ENCODE measurements at regions not wholly inside any gene's neighbourhood (a gene's known extent, or its start where the extent isn't known, plus 50 kb on each side); places are given as distances from the start of the nearest gene placed in this dataset.

GRCh38 chr16:86921289-86921688, 342.9 kb downstream of the FOXL1 start:
- DNase-seq: no peak

- no peak for DNase-seq
Observed at GRCh38 chr16:86922311-86922710, 344.0 kb downstream of the FOXL1 start.

GRCh38 chr16:86923656-86924055, 345.3 kb downstream of the FOXL1 start:
- no peak for DNase-seq

GRCh38 chr16:86924537-86924936, 346.2 kb downstream of the FOXL1 start:
- peak; percentile 39 for DNase-seq

GRCh38 chr16:86925067-86925791, 346.9 kb downstream of the FOXL1 start:
- DNase-seq: no peak

GRCh38 chr16:86926181-86927094, 348.1 kb downstream of the FOXL1 start:
- DNase-seq: no peak

GRCh38 chr16:86927699-86928098, 349.4 kb downstream of the FOXL1 start:
- DNase-seq: no peak

- no peak for DNase-seq
Observed at GRCh38 chr16:86928523-86929011, 350.2 kb downstream of the FOXL1 start.

GRCh38 chr16:86929057-86929871, 350.9 kb downstream of the FOXL1 start:
- DNase-seq: no peak

- DNase-seq: no peak
Observed at GRCh38 chr16:86930001-86930400, 351.7 kb downstream of the FOXL1 start.

GRCh38 chr16:86930663-86931373, 352.5 kb downstream of the FOXL1 start:
- no peak for DNase-seq

- no peak for DNase-seq
Observed at GRCh38 chr16:86931410-86931941, 353.1 kb downstream of the FOXL1 start.

- DNase-seq: no peak
Observed at GRCh38 chr16:86932130-86932982, 354.0 kb downstream of the FOXL1 start.

- no peak for DNase-seq
Observed at GRCh38 chr16:86934581-86935375, 356.4 kb downstream of the FOXL1 start.

GRCh38 chr16:86939609-86940008, 361.3 kb downstream of the FOXL1 start:
- no peak for DNase-seq

GRCh38 chr16:86941731-86942130, 363.4 kb downstream of the FOXL1 start:
- no peak for DNase-seq

GRCh38 chr16:86942151-86943051, 364.1 kb downstream of the FOXL1 start:
- no peak for DNase-seq

GRCh38 chr16:86945166-86945900, 367.0 kb downstream of the FOXL1 start:
- no peak for DNase-seq

All from amniotic stem cell (primary cell).